Mesothelial cell of epicardium (in vitro differentiated cells): ENCODE measurements at regions not wholly inside any gene's neighbourhood (a gene's known extent, or its start where the extent isn't known, plus 50 kb on each side); places are given as distances from the start of the nearest gene placed in this dataset.
A peak's percentile ranks its signal among the peaks of the same experiment; 100 is the strongest.

Experiments used
- DNase-seq, 2 experiments: peaks; one replicate each; pipeline ENCODE4 v3.0.0; 2021; ENCODE audit warnings: low spot score in 2 of 2; ENCODE audit not compliant: unreplicated experiment in 2 of 2
- H3K27ac Mint-ChIP-seq: 2 replicates; pipeline ENCODE4 v1.8.0; 2021; ENCODE audit warnings: mixed read lengths
- H3K27me3 Mint-ChIP-seq: 2 replicates; pipeline ENCODE4 v1.8.0; 2021; ENCODE audit warnings: low read depth, mixed read lengths
- H3K36me3 Mint-ChIP-seq: 2 replicates; pipeline ENCODE4 v1.8.0; 2021; ENCODE audit warnings: mixed read lengths
- H3K4me1 Mint-ChIP-seq: 2 replicates; pipeline ENCODE4 v1.8.0; 2021; ENCODE audit warnings: mixed read lengths
- H3K4me3 Mint-ChIP-seq: 2 replicates; pipeline ENCODE4 v1.8.0; 2021; ENCODE audit warnings: mild to moderate bottlenecking, moderate library complexity, mixed read lengths
- H3K9me3 Mint-ChIP-seq: 2 replicates; pipeline ENCODE4 v1.8.0; 2021; ENCODE audit warnings: mixed read lengths
- CTCF ChIP-seq: fragments of 200-600 bp; sonication (generic); IDR thresholded peaks from one replicate; pipeline ENCODE4 v1.5.0; 2021; ENCODE audit warnings: antibody characterized with exemption; ENCODE audit not compliant: unreplicated experiment

GRCh38 chr7:136687693-136688322, 180.6 kb upstream of the CHRM2 start:
- DNase-seq, result no peak

GRCh38 chr7:136685501-136686173, 182.8 kb upstream of the CHRM2 start:
- H3K36me3 Mint-ChIP-seq, result no peaks in the 10 kb centered on the region
- no peaks in the 10 kb centered on the region for H3K27me3 Mint-ChIP-seq
- H3K4me3 Mint-ChIP-seq, result no peak overlapping the region
- H3K9me3 Mint-ChIP-seq, result peaks cover 8% of the 10 kb centered on the region
- peaks cover 28% of the 10 kb centered on the region for H3K4me1 Mint-ChIP-seq
- DNase-seq, result no peak
- H3K27ac Mint-ChIP-seq, result peak overlapping the region; percentile 23
- no peak for TF ChIP-seq CTCF

More at GRCh38 chr7:136687693-136688322, 180.6 kb upstream of the CHRM2 start:
- H3K36me3 Mint-ChIP-seq, result no peaks in the 10 kb centered on the region
- peak; percentile 71 for TF ChIP-seq CTCF
- peaks cover 8% of the 10 kb centered on the region for H3K9me3 Mint-ChIP-seq
- H3K27ac Mint-ChIP-seq, result no peak overlapping the region
- no peak overlapping the region for H3K4me3 Mint-ChIP-seq
- H3K27me3 Mint-ChIP-seq, result no peaks in the 10 kb centered on the region
- H3K4me1 Mint-ChIP-seq, result peaks cover 28% of the 10 kb centered on the region

GRCh38 chr7:136677471-136678365, 190.7 kb upstream of the CHRM2 start:
- Mint-ChIP-seq H3K27ac (peak overlapping the region; percentile 87), H3K27me3 (no peaks in the 10 kb centered on the region), H3K4me1 (peaks cover 15% of the 10 kb centered on the region), H3K9me3 (peaks cover 22% of the 10 kb centered on the region), H3K36me3 (peaks cover 11% of the 10 kb centered on the region), H3K4me3 (no peak overlapping the region)
- no peak for TF ChIP-seq CTCF
- no peak for DNase-seq

- Mint-ChIP-seq H3K36me3 (peaks cover 3% of the 10 kb centered on the region), H3K4me3 (no peak overlapping the region), H3K4me1 (peaks cover 2% of the 10 kb centered on the region), H3K27ac (no peak overlapping the region), H3K9me3 (peaks cover 31% of the 10 kb centered on the region), H3K27me3 (no peaks in the 10 kb centered on the region)
- DNase-seq, result no peak
- TF ChIP-seq CTCF, result no peak
Measured at GRCh38 chr7:136667584-136667983, 200.9 kb upstream of the CHRM2 start.

- DNase-seq, result no peak
- Mint-ChIP-seq H3K27me3 (peaks cover 2% of the 10 kb centered on the region), H3K4me3 (no peak overlapping the region), H3K4me1 (peaks cover 2% of the 10 kb centered on the region), H3K27ac (no peak overlapping the region), H3K9me3 (peaks cover 23% of the 10 kb centered on the region), H3K36me3 (no peaks in the 10 kb centered on the region)
- no peak for TF ChIP-seq CTCF
Measured at GRCh38 chr7:136665878-136666509, 202.5 kb upstream of the CHRM2 start.
